Hematopoietic multipotent progenitor cell treated with erythropoietin and hydrocortisone succinate and interleukin-3 and kit ligand, for 4 days (in vitro differentiated cells): ENCODE measurements at regions not wholly inside any gene's neighbourhood (a gene's known extent, or its start where the extent isn't known, plus 50 kb on each side); places are given as distances from the start of the nearest gene placed in this dataset.

Experiments used
- DNase-seq: peaks from one replicate; pipeline ENCODE4 v3.0.0-alpha.2; 2015

DNA sequence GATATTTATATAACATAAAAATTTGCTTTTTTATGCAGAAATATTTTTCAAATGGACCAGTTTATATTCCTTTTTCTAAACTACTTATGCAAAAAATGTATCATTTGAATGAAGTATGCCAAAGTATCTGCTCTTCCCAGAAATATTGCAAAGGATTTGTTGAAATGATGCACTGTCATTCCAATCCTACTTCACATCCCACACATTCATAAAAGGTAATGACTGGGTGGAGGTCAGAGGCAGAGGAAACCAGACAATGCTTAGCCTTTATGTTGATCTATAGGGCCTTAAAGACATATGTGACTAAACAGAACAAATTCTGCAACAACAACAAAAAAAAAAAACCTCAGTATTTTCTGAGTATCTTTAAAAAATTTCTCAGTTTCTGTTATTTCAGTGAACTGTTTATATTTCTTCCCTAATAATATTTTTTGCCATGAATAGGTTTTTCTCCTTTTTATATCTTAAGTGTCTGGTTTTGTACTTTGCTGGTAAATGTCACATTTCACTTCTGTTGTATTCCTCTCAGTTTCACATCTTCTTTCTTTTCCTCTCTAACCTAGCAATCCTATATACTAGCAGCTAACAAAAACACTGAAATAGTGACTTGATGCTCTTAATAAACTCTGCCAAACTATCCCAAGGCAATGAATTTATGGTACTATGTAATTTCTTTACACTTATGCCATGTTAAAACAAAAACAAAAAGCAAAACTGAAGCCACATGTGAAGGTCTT is 374.1 kb downstream of the BCKDHB start:
- no peak for DNase-seq

- no peak for DNase-seq
These were observed 371.6 kb downstream of the BCKDHB start for GRCh38 chr6:80478030-80478429.

- no peak for DNase-seq
These were observed 371.1 kb downstream of the BCKDHB start for GRCh38 chr6:80477591-80477990.

- DNase-seq, result no peak
These were observed 365.8 kb downstream of the BCKDHB start for GRCh38 chr6:80472271-80472670.

- DNase-seq, result no peak
These were observed 363.5 kb downstream of the BCKDHB start for GRCh38 chr6:80469977-80470376.

DNA sequence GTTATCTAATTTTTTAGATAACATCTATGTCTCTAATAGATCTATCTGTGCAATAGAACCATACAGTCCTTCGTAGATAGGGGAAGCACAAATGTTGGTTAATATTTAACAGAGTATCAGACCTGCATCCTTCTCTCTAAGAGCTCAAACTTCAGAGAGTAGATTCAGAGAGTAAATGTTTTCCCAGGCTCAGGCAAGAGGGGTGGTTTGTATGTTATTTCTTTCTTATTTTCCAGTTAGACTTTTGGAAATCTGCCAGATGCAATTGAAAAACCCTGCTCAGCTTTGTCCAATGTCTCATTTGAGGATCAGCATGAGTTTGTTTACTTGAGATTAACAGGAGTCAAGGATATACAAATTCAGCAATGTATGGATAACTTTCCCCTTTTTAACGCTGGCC is 361.9 kb downstream of the BCKDHB start:
- DNase-seq, result no peak

- DNase-seq, result no peak
These were observed 360.9 kb downstream of the BCKDHB start for GRCh38 chr6:80467408-80467807.

GRCh38 chr6:80466981-80467380 is 360.5 kb downstream of the BCKDHB start:
- DNase-seq, result no peak

DNA sequence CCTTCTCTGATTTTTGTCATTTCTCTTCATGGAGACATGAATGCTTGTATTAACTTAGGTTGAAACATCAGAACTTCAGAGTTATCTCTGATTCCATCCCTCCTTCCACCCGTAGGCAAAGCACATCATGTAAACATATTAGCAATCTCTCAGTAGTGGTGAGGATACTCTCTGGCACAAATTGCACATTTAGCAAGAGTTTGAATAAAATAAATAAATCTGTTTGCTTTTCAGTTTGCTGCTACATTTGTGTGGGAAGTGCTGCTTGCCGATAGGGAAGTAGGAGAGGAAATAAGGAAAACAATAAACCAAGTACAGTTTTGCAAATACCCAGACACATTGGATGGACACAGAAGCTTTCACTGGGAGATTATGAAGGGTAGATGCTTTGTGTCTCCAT is 359.0 kb downstream of the BCKDHB start:
- DNase-seq, result no peak

DNA sequence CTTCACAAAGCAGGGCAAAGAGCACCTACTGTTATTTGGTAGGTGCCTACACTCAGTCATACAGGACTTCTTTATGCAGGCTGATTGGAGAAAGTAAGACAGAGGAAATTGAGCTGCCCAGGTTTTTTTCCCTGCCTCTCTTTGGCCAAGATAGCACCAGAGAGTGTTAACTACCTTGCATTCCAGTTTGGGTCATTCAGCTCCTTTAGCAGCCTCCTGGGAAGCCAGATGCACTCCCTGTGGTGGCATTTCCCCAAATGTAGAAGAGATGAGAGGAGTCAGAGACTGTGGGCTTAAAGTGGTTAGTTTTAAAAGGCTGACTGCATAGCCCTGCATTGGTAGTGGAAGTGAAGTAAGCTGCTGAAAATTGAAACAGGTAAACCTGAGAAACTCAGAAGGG is 358.4 kb downstream of the BCKDHB start:
- DNase-seq, result no peak

DNA sequence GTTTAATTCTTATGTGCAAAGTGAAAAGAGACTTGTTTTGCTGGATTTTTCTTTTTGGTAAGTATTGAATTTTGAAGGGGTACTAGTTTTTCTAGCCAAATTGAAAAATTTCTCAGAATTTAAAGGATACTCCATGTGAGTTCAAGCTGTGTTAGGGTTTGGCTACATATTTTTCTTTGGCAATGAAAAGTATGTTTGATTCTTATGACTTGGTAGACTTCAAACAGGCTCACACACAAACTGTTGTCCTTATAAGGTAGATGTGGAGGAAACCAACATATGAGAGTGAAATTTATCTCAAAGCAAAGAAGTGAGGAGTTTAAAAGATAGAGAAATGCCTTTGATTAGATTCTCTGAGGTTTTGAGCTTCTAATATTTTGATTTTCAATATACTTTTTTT is 356.7 kb downstream of the BCKDHB start:
- DNase-seq, result no peak

DNA sequence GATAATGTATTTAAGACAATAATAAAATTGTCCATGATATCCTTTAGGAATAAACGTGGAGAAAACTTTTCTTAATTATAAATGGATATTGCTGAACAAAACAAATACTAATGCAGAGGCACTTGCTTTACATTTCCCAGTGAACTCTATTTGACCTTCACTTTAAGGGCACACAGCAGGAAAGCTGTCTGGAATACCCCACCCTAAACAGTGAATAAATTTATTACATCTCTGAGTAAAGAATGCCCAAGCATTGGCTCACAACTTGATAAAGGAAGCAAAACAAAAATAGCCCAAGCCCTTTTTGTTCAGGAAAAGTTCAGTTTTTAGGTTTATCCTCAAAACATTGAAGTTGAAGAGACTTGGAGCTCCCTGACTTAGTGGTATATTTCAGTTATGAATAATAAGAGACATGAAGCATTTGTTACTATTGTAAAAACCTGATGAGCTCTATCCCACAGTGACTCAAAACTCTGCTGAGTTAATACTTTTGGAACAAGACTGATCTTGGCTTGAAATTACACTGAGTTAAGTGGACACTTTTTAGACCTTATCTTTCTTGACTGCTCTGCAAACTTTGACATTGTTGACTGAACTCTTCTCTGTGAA is 353.9 kb downstream of the BCKDHB start:
- DNase-seq, result no peak

- no peak for DNase-seq
These were observed 351.0 kb downstream of the BCKDHB start for GRCh38 chr6:80457439-80457933.

DNA sequence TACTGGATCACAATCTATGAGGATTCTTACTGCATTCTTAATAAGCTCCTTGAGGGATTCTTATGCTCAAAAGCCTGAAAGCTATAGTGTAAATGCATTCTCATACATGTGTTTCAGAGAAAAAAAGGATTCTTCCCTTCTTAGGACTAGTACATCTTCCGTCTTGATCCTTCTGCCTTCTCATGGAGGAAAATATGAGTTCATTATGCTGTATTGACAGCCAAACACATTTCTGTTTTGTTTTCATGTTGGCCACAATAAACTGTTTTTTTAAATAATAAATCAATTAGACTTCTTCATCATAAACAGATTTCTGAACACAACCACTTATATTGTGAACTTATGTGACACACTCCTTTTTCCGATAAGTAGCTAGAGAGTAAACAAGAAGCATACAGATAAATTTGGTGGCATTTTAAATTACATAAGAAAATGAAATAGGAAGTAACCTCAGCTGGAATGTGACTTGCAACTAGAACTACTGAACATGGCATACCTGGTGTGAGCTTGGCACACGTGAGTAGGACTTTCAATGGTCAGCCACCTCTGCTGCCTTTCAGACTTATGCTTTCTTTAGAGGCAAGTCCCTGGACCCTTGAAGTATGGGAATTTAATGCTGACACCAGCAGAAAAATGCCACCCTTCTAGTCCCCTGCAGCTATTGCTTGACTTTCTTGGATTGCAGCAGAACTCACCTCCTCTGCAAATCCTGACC is 350.4 kb downstream of the BCKDHB start:
- DNase-seq, result no peak

GRCh38 chr6:80454661-80455365 is 348.3 kb downstream of the BCKDHB start:
- DNase-seq, result no peak

DNA sequence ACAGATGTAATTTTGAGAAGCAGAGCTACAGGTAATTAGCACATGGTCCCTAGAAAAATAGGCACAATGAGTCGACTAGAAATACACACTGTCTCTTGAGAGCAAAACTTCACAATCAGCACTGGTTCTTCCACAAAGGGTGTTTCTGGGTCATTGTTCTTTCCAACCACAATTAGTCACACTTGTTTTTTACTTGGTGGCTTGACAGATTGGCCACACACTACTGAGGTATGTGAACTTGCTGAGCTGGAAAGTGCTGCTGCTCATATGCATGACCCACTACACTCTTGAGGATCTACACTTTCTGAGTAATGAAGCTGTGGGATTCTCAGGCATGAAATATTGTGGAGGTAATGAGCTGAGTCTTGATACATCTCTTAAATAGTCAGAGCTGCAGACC is 347.7 kb downstream of the BCKDHB start:
- DNase-seq, result no peak

GRCh38 chr6:80449726-80450125 is 343.3 kb downstream of the BCKDHB start:
- no peak for DNase-seq

- DNase-seq, result no peak
These were observed 340.1 kb downstream of the BCKDHB start for GRCh38 chr6:80446454-80447045.

DNA sequence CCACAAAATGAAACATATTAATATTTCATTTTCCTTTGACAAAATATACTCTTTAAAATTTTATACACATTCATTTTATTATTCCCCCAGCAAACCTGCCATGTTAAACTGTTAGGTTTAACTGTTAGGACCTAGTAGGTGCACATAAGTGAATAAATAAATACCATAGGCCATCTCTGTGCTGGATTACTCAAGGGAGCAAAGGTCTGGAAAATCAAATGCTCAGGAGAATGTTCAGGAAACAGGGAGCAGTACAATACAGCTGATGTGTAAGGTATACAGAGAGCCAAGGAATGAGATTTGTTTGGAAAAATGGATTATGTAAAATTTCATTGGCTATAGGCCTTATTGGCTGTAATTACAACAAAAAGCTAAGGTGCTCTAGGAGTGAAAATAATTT is 339.3 kb downstream of the BCKDHB start:
- DNase-seq, result no peak

DNA sequence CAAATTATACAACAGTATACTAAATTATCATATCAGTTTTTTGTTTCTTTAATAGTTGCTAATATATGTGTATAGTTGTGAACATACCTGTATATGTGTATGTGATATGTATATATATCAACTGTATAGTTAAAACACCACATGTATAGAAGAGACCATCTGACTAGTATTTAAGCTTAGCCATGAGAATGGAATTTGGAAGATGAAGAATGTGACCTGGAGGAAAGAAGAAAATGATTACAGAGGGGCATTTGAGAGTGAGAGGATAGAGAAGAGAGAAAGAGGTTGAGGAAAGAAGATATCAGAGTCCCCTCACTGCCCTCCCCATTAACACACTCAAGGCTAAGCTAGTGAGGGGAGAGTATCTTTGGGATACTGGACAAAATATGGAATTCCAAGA is 335.9 kb downstream of the BCKDHB start:
- no peak for DNase-seq

DNA sequence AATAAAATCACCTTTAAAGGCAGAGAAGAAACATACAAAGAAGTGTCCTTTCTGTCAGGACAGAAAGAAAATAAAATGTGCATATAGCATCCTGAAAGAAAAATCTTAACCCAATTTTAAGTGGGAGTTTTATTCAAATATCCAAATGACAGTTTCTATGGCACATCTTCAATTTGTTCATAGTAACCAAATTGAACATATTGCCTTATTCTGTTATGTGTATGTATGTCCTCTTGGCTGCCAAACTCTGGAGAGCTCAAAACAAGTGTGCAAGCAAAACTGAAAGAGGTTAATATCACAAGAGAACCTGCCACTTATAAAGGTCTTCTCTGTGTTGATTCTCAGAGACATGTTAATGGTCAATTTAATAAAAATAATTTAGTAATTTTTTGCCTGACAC is 334.7 kb downstream of the BCKDHB start:
- no peak for DNase-seq

DNA sequence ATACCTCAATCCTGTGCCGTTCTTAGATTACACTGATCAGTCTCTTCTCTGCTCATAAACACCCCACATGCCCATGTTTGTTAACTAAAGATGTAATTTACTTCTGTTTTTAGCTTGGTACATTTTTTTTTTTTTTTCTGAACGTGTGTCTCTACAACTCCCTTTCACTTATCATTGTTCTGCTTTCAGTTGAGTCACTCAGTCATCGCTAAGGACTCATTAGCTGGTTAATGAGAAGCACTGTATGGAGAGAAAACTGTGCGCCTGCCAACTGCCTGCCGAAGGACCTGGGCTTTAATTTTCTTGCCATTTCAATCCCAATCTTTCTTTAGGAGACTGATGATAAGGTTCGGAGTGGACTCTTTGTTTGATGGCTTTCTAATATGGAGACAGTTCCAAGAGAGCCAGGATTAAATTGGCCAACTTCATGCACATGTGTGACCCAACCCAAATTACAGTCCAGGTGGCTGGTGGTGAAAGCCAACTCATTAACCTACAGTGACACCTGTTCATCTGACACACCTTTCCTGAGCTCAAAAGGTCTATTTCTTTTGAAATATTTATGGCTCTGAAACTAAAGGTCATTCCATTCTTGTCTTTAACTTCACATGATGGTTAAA is 334.1 kb downstream of the BCKDHB start:
- DNase-seq, result no peak
